NB4 (cell line): ENCODE measurements at regions not wholly inside any gene's neighbourhood (a gene's known extent, or its start where the extent isn't known, plus 50 kb on each side); places are given as distances from the start of the nearest gene placed in this dataset.

ENCODE experiments used
- CTCF ChIP-seq: IDR thresholded peaks from one replicate; pipeline ENCODE4 v1.5.1; 2012; ENCODE audit warnings: low read depth, low read length
- MAX ChIP-seq: IDR thresholded peaks from 2 replicates; pipeline ENCODE4 v1.6.1; 2011; ENCODE audit warnings: low read depth, low read length
- MYC ChIP-seq: IDR thresholded peaks from 2 replicates; pipeline ENCODE4 v1.6.1; 2011; ENCODE audit warnings: low read depth, low read length
- POLR2A ChIP-seq: IDR thresholded peaks from 2 replicates; pipeline ENCODE4 v1.6.1; 2011; ENCODE audit warnings: mild to moderate bottlenecking; ENCODE audit not compliant: insufficient read length; ENCODE audit errors: extremely low read depth

GRCh38 chr7:17144322-17144721 is 154.1 kb upstream of the AHR start:
- TF ChIP-seq CTCF, result no peak
- TF ChIP-seq POLR2A, result no peak
- TF ChIP-seq MAX, result no peak
- no peak for TF ChIP-seq MYC
